Mesenchymal stem cell (in vitro differentiated cells and primary cell): ENCODE measurements at regions not wholly inside any gene's neighbourhood (a gene's known extent, or its start where the extent isn't known, plus 50 kb on each side); places are given as distances from the start of the nearest gene placed in this dataset.
"Not testable (repeated sequence)": the region's sequence is repeated elsewhere in the genome, so short reads cannot be mapped to it uniquely, and the experiment has no call there.

Experiments
- DNase-seq: peaks from one replicate; pipeline ENCODE4 v3.0.0-alpha.2; 2013
- H2AFZ ChIP-seq: one replicate; pipeline ENCODE4 v1.6.1; 2013; ENCODE audit warnings: low read depth, mild to moderate bottlenecking, control low read depth, inconsistent platforms, low read length, moderate library complexity
- H2AK5ac ChIP-seq: 2 replicates; pipeline ENCODE4 v1.6.1; 2013; ENCODE audit warnings: low read length, moderate library complexity, mild to moderate bottlenecking, inconsistent platforms; ENCODE audit not compliant: severe bottlenecking
- H2BK120ac ChIP-seq: one replicate; pipeline ENCODE4 v1.6.1; 2013; ENCODE audit warnings: low read depth, mild to moderate bottlenecking, inconsistent platforms, low read length, moderate library complexity
- H2BK12ac ChIP-seq, 2 experiments: one replicate each; pipeline ENCODE4 v1.6.1; 2013; ENCODE audit warnings: inconsistent platforms in 2 of 2, low read length in 2 of 2, mild to moderate bottlenecking in 2 of 2, moderate library complexity in 2 of 2, control low read depth in 1 of 2
- H2BK15ac ChIP-seq: one replicate; pipeline ENCODE4 v1.6.1; 2013; ENCODE audit warnings: mild to moderate bottlenecking, low read depth, inconsistent platforms; ENCODE audit not compliant: poor library complexity, severe bottlenecking
- H2BK5ac ChIP-seq: 2 replicates; pipeline ENCODE4 v1.6.1; 2013; ENCODE audit warnings: low read depth, mild to moderate bottlenecking, low read length, control low read depth, inconsistent platforms; ENCODE audit not compliant: poor library complexity, severe bottlenecking
- H3K14ac ChIP-seq, 2 experiments: one replicate each; pipeline ENCODE4 v1.6.1; 2013; ENCODE audit warnings: inconsistent platforms in 2 of 2, low read length in 2 of 2, control low read depth in 1 of 2, mild to moderate bottlenecking in 1 of 2, moderate library complexity in 1 of 2
- H3K18ac ChIP-seq, 2 experiments: one replicate each; pipeline ENCODE4 v1.6.1; 2013; ENCODE audit warnings: inconsistent platforms in 2 of 2, low read length in 2 of 2, control low read depth in 1 of 2, low read depth in 1 of 2, mild to moderate bottlenecking in 1 of 2
- H3K23ac ChIP-seq, 2 experiments: one replicate each; pipeline ENCODE4 v1.6.1; 2013; ENCODE audit warnings: inconsistent platforms in 2 of 2, low read length in 2 of 2, mild to moderate bottlenecking in 2 of 2, moderate library complexity in 2 of 2, control low read depth in 1 of 2
- H3K27ac ChIP-seq: 2 replicates; pipeline ENCODE4 v1.5.1; 2013; ENCODE audit warnings: mild to moderate bottlenecking, moderate library complexity, low read length, control low read depth, inconsistent platforms; ENCODE audit not compliant: poor library complexity, severe bottlenecking
- H3K27me3 ChIP-seq, 2 experiments: 2 replicates each; pipeline versions ENCODE4 v1.6.1 to v1.7.0; 2013; ENCODE audit warnings: low read length in 2 of 2, mild to moderate bottlenecking in 2 of 2, moderate library complexity in 2 of 2, control low read depth in 1 of 2, inconsistent platforms in 1 of 2; ENCODE audit not compliant: control insufficient read depth in 1 of 2, insufficient read depth in 1 of 2
- H3K36me3 ChIP-seq, 2 experiments: 2 replicates each; pipeline versions ENCODE4 v1.6.1 to v1.7.0; 2013; ENCODE audit warnings: low read length in 2 of 2, control low read depth in 1 of 2, inconsistent platforms in 1 of 2, low read depth in 1 of 2, mild to moderate bottlenecking in 1 of 2; ENCODE audit not compliant: insufficient read depth in 2 of 2, control insufficient read depth in 1 of 2
- H3K4ac ChIP-seq, 2 experiments: one replicate each; pipeline ENCODE4 v1.6.1; 2013; ENCODE audit warnings: inconsistent platforms in 2 of 2, low read length in 2 of 2, mild to moderate bottlenecking in 2 of 2, moderate library complexity in 2 of 2, control low read depth in 1 of 2, low read depth in 1 of 2
- H3K4me1 ChIP-seq: 2 replicates; pipeline ENCODE4 v1.6.1; 2013; ENCODE audit warnings: low read depth, low read length, control low read depth; ENCODE audit not compliant: control insufficient read depth, insufficient read depth
- H3K4me2 ChIP-seq: 2 replicates; pipeline ENCODE4 v1.6.1; 2013; ENCODE audit warnings: low read length, mild to moderate bottlenecking, inconsistent platforms; ENCODE audit not compliant: poor library complexity, severe bottlenecking
- H3K4me3 ChIP-seq, 2 experiments: 2 replicates each; pipeline versions ENCODE4 v1.5.1 to v1.7.0; 2013; ENCODE audit warnings: low read length in 2 of 2, mild to moderate bottlenecking in 2 of 2, control low read depth in 1 of 2, low read depth in 1 of 2; ENCODE audit not compliant: insufficient read depth in 1 of 2
- H3K79me1 ChIP-seq: replicated peaks from 2 replicates; pipeline ENCODE4 v1.6.1; 2013; ENCODE audit warnings: mild to moderate bottlenecking, control low read depth, low read length, inconsistent platforms; ENCODE audit not compliant: poor library complexity, severe bottlenecking
- H3K9ac ChIP-seq: 2 replicates; pipeline ENCODE4 v1.7.0; 2013; ENCODE audit warnings: mild to moderate bottlenecking, low read length, moderate library complexity
- H3K9me3 ChIP-seq: 2 replicates; pipeline ENCODE4 v1.7.0; 2013; ENCODE audit warnings: mild to moderate bottlenecking, low read length; ENCODE audit not compliant: control insufficient read depth
- H4K8ac ChIP-seq: one replicate; pipeline ENCODE4 v1.6.1; 2013; ENCODE audit warnings: inconsistent platforms, mild to moderate bottlenecking, low read length, moderate library complexity
- H4K91ac ChIP-seq: one replicate; pipeline ENCODE4 v1.6.1; 2013; ENCODE audit warnings: mild to moderate bottlenecking, low read length, inconsistent platforms
- WGBS: methylation state at CpG from one replicate; pipeline ENCODE4 v1.1.7; 2013; ENCODE audit warnings: mixed read lengths; 5-methylcytosine and 5-hydroxymethylcytosine counted together

GRCh38 chr10:120108916-120109315 is 216.4 kb downstream of the SEC23IP start:
- Histone ChIP-seq H3K14ac (no peak overlapping the region), H3K36me3 (no peaks in the 10 kb centered on the region), H2AFZ (no peak overlapping the region), H3K27me3 (no peaks in the 10 kb centered on the region), H2BK12ac (no peak overlapping the region), H4K8ac (no peak overlapping the region), H2BK15ac (no peak overlapping the region), H3K9ac (no peak overlapping the region), H3K18ac (no peak overlapping the region), H3K4me2 (no peak overlapping the region), H2BK120ac (no peak overlapping the region), H4K91ac (no peak overlapping the region), H3K9me3 (no peaks in the 10 kb centered on the region), H2BK5ac (no peak overlapping the region), H3K4me3 (no peak overlapping the region), H3K4me1 (no peaks in the 10 kb centered on the region), H3K27ac (no peak overlapping the region), H2AK5ac (no peak overlapping the region), H3K23ac (no peak overlapping the region), H3K4ac (no peak overlapping the region), H3K79me1 (no peaks in the 10 kb centered on the region)
- no peak for DNase-seq
- WGBS = 75% methylated on average over 3 of the region's 3 CpGs

DNA sequence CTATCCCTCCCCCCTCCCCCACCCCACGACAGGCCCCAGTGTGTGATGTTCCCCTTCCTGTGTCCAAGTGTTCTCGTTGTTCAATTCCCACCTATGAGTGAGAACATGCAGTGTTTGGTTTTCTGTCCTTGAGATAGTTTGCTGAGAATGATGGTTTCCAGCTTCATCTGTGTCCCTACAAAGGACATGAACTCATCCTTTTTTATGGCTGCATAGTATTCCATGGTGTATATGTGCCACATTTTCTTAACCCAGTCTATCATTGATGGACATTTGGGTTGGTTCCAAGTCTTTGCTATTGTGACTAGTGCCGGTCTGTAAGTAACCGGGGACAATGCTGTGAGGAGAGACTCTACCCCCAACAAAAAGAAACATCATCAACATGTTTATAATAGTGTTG is 217.2 kb downstream of the SEC23IP start:
- H2BK12ac ChIP-seq, H4K91ac ChIP-seq, H2BK5ac ChIP-seq, H2AK5ac ChIP-seq, H2BK15ac ChIP-seq, H2BK120ac ChIP-seq, H3K4me2 ChIP-seq, H3K27ac ChIP-seq, H2AFZ ChIP-seq, H3K23ac ChIP-seq, H3K27me3 ChIP-seq, H3K4ac ChIP-seq, H3K14ac ChIP-seq, H3K36me3 ChIP-seq, H3K9ac ChIP-seq, H3K18ac ChIP-seq, DNase-seq, H3K4me3 ChIP-seq, H3K9me3 ChIP-seq, H4K8ac ChIP-seq, H3K79me1 ChIP-seq, H3K4me1 ChIP-seq: not testable (repeated sequence)
- WGBS = no CpG with 5 or more reads among the region's 4 CpGs

DNA sequence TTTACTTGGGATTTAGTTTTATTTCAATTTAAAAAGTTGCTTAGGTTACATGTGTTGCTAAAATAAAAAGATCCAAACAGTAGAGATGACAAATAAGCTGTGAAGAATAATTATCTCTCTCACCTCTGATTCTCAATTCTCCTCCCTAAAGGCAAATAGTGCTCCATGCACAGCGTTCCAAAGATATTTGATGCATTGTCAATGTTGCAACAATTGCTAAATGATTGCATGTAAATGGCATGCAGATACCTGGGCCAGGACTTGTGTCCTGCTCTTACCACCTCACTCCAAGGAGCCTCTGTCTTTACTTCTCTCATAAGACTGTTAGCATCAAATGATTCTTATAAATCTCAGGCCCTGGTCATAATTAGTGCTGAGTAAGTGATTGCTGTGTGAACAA is 217.7 kb downstream of the SEC23IP start:
- Histone ChIP-seq H3K23ac (no peak overlapping the region), H3K27me3 (no peaks in the 10 kb centered on the region), H2BK120ac (no peak overlapping the region), H3K4ac (no peak overlapping the region), H2AFZ (no peak overlapping the region), H2BK15ac (no peak overlapping the region), H3K4me1 (no peaks in the 10 kb centered on the region), H3K18ac (no peak overlapping the region), H3K4me3 (no peak overlapping the region), H3K4me2 (no peak overlapping the region), H4K8ac (no peak overlapping the region), H3K14ac (no peak overlapping the region), H2BK5ac (no peak overlapping the region), H2AK5ac (no peak overlapping the region), H3K9me3 (no peaks in the 10 kb centered on the region), H3K9ac (no peak overlapping the region), H3K79me1 (no peaks in the 10 kb centered on the region), H3K27ac (no peak overlapping the region), H2BK12ac (no peak overlapping the region), H4K91ac (no peak overlapping the region), H3K36me3 (no peaks in the 10 kb centered on the region)
- 33% methylated on average over 1 of the region's 1 CpG for WGBS
- DNase-seq = no peak

DNA sequence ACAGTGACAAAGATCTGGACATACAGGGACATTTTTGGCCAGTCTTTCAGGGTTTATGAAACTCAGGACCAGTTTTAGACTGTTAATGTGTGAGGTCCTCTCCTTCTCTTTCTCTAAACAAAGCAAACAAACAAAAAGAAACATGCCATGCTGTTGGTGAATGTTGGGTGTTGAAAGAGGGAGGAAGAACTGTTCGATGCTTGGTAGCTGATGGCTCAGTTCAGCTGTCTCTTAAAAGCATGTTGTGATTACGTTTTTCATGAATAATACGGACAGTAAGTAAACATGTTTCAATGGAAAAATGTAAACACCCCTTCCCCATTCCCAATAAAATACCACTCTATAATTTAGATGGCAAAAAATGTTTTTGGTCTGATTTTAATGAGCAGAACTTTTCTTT is 219.1 kb downstream of the SEC23IP start:
- H3K18ac ChIP-seq = no peak overlapping the region
- H2AFZ ChIP-seq = no peak overlapping the region
- H2BK15ac ChIP-seq = no peak overlapping the region
- no peak overlapping the region for H2BK120ac ChIP-seq
- no peak overlapping the region for H2BK12ac ChIP-seq
- DNase-seq = no peak
- no peak overlapping the region for H2AK5ac ChIP-seq
- H2BK5ac ChIP-seq = no peak overlapping the region
- H3K9ac ChIP-seq = no peak overlapping the region
- H3K79me1 ChIP-seq = no peaks in the 10 kb centered on the region
- H3K14ac ChIP-seq = no peak overlapping the region
- H4K91ac ChIP-seq = no peak overlapping the region
- no peak overlapping the region for H4K8ac ChIP-seq
- no peaks in the 10 kb centered on the region for H3K9me3 ChIP-seq
- no peak overlapping the region for H3K23ac ChIP-seq
- H3K27me3 ChIP-seq = no peaks in the 10 kb centered on the region
- no peak overlapping the region for H3K4ac ChIP-seq
- H3K4me1 ChIP-seq = no peaks in the 10 kb centered on the region
- H3K4me3 ChIP-seq = no peak overlapping the region
- no peak overlapping the region for H3K4me2 ChIP-seq
- WGBS = no CpG with 5 or more reads among the region's 3 CpGs
- H3K27ac ChIP-seq = no peak overlapping the region
- H3K36me3 ChIP-seq = no peaks in the 10 kb centered on the region
